GM13976 (cell line): ENCODE measurements at regions not wholly inside any gene's neighbourhood (a gene's known extent, or its start where the extent isn't known, plus 50 kb on each side); places are given as distances from the start of the nearest gene placed in this dataset.

Source experiments
- DNase-seq: peaks from one replicate; pipeline ENCODE4 v3.0.0; 2012; ENCODE audit warnings: low spot score
- CTCF ChIP-seq: IDR thresholded peaks from 2 replicates; pipeline ENCODE4 v1.5.1; 2012; ENCODE audit warnings: borderline replicate concordance, mild to moderate bottlenecking; ENCODE audit not compliant: insufficient read depth; ENCODE audit errors: extremely low read depth, missing control alignments, control extremely low read depth
- in situ Hi-C: fragments of 300-500 bp; cut with MboI; formaldehyde crosslinking; loops from one replicate; pipeline ENCODE4 v1.12.0; 2022; ENCODE audit warnings: low sequenced_read_pairs, mixed read lengths, inconsistent platforms; ENCODE audit not compliant: unreplicated experiment

- no peak for TF ChIP-seq CTCF
- DNase-seq: no peak
- in situ Hi-C loops: no loop called here
These were observed 443.0 kb downstream of the PCDH10 start for GRCh38 chr4:133592106-133592505.

DNA sequence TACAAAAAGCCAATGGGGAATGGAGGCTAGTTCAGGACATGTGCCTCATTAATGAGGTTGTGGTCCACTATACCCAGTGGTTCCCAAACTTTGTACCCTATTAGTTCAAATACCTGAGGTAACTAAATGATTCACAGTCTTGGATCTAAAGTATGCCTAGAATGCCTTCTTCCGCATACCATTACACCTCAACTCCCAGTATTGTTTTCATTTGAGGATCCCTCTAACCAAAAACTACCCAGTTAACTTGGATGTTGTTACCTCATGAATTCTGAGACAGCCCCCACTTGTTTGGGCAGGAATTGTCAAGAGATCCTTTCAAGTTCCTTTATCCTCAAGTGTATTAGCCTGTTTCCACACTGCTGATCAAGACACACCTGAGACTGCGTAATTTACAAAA is 439.2 kb downstream of the PCDH10 start:
- TF ChIP-seq CTCF: no peak
- no peak for DNase-seq
- in situ Hi-C loops: no loop called here

GRCh38 chr4:133585323-133585722 is 436.2 kb downstream of the PCDH10 start:
- TF ChIP-seq CTCF: no peak
- in situ Hi-C loops: no loop called here
- DNase-seq: no peak

GRCh38 chr4:133584714-133585113 is 435.6 kb downstream of the PCDH10 start:
- in situ Hi-C loops: no loop called here
- no peak for DNase-seq
- TF ChIP-seq CTCF: no peak

- DNase-seq: no peak
- in situ Hi-C loops: no loop called here
- no peak for TF ChIP-seq CTCF
These were observed 433.0 kb downstream of the PCDH10 start for GRCh38 chr4:133581996-133582619.

- no peak for DNase-seq
- in situ Hi-C loops: no loop called here
- TF ChIP-seq CTCF: no peak
These were observed 425.2 kb downstream of the PCDH10 start for GRCh38 chr4:133574248-133574647.
